Fibroblast of upper back skin (primary cell): ENCODE measurements at regions not wholly inside any gene's neighbourhood (a gene's known extent, or its start where the extent isn't known, plus 50 kb on each side); places are given as distances from the start of the nearest gene placed in this dataset.
A peak's percentile ranks its signal among the peaks of the same experiment; 100 is the strongest.
"Not testable (repeated sequence)": the region's sequence is repeated elsewhere in the genome, so short reads cannot be mapped to it uniquely, and the experiment has no call there.

Source experiments
- DNase-seq: peaks from one replicate; pipeline ENCODE4 v3.0.0-alpha.2; 2013

DNA sequence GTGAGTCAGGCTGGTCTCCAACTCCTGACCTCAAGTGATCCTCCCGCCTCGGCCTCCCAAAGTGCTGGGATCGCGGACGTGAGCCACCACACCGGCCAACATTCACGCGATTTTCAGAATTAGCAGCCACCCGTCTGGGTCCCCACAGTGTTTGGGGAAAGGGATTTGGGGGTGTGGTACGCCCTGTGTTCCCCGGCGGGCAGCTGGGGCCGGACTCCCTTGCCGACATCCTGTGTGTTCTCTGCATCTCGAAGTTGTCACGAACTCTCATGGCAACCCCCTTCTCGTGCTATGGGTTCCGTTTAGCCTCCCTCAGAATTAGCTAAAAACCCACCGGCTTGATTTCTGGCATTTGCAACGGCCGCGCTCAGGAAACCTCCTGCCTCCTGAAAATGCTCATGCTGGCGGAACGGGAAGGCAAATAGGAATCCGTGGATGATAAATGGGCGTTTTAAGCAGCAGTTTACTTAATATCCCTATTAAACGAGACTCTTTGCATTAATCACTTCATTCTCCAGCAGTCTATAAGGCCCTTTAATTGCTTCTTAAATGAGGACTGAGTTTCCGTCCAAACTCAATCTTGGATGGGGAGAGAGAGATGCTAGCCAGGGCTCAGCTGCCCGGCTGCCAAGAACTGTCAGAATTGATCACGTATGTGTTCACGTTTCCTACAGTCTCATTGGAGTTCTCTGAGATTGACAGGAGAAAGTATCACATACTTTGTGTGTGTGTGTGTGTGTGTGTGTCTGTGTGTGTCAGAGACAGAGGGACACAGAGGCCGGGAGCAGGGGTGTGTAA, 78.9 kb upstream of the PPP2R3B start:
- no peak for DNase-seq

- not testable (repeated sequence) for DNase-seq
These were observed 80.1 kb upstream of the PPP2R3B start for GRCh38 chrX:466836-467235.

- not testable (repeated sequence) for DNase-seq
These were observed 81.0 kb upstream of the PPP2R3B start for GRCh38 chrX:467686-468085.

DNA sequence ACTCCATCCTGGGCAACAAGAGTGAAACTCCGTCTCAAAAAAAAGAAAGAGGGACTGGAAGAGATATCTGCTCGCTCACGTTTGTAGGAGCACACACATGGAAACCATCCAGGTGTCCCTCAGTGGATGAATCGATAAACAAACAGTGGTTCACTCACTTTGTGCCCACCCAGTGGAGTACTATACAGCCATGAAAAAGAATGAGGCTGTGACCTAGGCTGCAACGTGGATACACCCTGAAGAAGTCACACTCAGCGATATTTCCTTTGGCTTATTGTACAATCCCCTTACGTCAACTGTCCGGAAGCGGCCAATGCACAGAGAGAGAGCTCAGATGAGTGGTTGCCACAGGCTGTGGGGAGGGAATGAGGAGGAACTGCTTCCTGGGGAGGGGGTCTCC, 82.3 kb upstream of the PPP2R3B start:
- DNase-seq = no peak

DNA sequence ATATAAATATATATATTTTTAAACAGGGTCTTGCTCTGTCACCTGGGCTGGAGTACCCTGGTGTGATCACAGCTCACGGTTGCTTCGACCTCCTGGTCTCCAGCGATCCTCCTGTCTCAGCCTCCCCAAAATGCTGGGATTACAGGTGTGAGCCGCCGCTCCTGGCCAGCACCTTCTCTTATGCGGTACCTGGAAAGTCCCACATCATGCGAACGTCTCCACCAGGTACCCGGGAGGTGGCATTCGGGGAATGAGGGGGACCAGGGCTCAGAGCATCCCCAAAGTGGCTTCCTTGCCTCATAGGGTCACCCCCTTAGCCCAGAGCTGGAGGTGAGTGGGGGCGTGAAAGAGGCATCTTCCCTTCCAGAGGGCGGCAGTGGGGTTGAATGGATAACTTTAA, 84.0 kb upstream of the PPP2R3B start:
- no peak for DNase-seq

- DNase-seq = peak; percentile 17
These were observed 84.6 kb upstream of the PPP2R3B start for GRCh38 chrX:471281-471680.

DNA sequence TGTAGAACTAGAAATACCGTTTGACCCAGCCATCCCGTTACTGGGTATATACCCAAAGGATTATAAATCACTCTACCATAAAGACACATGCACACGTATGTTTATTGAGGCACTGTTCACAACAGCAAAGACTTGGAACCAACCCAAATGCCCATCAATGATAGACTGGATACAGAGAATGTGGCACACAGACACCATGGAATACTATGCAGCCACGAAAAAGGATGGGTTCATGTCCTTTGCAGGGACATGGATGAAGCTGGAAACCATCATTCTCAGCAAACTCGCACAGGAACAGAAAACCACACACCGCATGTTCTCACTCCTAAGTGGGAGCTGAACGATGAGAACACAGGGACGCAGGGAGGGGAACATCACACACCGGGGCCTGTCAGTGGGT, 85.6 kb upstream of the PPP2R3B start:
- not testable (repeated sequence) for DNase-seq

DNA sequence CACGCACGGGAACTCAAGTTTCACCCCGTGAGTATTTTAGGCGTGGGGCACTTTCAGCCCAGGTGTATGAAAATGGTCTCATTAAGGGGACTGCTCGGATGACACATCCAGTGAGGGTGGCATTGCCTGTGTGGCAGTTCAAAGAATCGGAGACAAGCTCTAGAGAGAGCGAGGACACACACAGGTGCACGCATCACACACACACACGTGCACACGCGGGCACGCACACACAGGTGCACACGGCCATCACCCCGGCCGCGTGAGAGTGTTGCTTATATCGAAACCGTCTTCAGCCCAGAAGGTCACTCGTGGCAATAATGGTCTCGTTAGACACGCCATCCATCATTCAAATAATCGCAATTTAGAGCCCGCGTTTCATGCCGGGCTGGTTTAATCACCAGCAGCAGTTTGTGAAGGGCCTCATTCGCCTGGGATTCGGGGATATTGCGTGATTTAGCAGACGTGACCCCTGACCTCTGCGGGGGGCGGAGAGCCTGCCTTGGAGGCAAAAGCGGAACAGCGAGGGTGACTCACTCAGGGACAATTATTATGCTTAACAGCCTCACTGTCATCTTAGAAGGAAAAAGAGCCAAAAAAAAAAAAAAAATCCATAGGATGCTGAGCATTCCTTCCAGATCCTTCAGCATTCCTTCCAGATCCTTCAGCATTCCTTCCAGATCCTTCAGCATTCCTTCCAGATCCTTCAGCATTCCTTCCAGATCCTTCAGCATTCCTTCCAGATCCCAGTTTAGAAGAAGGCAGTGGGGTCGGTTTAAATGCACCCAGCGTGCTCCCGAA, 89.4 kb upstream of the PPP2R3B start:
- DNase-seq = peak; percentile 70

GRCh38 chrX:476724-477075, 90.0 kb upstream of the PPP2R3B start:
- DNase-seq = no peak

DNA sequence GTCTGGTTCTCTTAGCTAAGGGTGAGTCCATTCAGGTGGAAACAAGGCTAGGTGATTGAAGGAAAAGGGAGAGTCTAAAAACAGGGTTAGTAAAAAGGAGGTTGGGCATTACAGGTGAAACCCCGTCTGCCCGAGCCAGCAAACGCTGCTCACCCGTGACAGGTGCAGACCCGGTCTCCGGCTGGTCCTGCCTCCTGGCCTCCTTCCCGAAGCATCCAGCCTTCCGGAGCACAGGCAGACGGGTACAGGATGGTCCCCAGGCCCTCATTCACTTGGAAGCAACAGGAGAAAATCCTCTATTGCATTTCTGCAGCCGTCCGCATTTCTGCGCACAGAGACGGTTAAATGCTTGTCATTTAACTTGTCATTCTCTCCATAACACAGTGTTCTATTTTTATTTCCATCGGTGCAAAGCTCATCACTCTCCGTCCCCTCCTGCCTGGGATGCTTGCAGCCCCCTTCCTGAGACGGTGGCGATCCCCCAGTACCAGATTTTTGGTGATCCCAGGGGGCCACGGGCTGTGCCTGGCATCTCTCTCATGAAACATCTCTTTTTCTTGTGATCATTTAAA, 90.8 kb upstream of the PPP2R3B start:
- DNase-seq = no peak

- DNase-seq = no peak
These were observed 92.7 kb upstream of the PPP2R3B start for GRCh38 chrX:479273-479981.

- DNase-seq = no peak
These were observed 94.2 kb upstream of the PPP2R3B start for GRCh38 chrX:480861-481417.

DNA sequence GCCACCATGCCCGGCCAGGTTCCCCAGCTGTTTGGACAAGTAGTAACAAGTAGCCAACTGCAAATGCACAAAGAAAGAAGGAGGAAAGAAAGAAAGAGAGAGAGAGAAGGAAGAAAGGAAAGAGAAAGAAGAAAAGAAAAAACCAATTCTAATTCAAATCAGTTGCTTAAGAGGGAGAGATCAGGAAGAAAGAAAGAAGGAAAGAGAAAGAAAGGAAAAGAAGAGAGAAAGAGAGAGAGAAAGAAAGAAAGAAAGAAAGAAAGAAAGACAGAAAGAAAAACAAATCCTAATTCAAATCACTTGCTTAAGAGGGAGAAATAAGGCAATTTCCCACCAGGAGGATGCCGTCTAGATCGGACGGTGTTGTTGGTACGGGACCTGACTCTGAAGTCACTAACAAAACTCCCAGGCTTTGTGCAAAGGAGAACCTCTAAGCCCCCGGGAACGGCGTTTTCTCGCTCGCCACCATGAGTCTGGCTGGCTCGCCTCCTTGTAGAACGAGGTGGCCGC, 95.5 kb upstream of the PPP2R3B start:
- no peak for DNase-seq

DNA sequence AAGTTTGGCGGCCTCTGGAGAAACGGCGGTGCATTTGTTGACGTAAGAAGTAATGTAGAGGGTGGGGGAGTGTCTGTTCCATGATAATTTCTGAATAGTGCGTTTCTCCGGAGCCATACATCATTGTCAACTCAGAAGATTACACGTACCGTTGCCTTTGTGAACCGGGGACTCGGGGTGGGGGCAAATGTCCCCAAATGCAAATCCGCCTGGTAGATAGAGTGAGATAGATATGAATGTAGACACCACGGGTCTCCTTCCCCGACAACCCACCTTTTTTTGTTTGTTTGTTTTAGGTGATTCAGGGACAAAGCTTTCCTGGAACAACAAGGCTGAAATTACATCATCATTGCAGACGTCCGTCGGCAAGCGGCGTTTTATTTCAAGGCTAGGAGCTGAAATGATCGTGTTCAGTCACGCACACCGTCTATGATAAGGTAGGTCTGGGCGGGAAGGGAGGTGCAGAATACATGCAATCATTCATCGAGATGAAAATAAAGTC, 96.0 kb upstream of the PPP2R3B start:
- no peak for DNase-seq

DNA sequence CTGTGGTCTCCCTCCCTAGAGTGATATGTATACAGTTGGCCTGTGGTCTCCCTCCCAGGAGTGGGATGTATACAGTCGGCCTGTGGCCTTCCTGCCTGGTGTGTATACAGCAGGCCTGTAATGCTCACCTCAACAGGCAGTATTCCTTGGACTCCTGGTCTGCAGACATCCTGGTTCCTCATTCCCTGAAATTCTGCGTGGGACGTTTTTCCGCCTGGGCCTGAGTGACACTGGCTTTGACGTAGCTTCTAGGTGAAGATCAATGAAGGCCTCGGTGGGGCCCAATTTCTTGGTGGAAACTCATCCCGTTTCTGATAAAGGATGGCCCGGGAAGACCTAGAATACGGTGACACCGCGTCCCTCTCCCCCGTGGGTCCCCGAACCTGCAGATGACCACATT, 98.7 kb upstream of the PPP2R3B start:
- DNase-seq = no peak

- DNase-seq = no peak
These were observed 99.6 kb upstream of the PPP2R3B start for GRCh38 chrX:486325-486724.

GRCh38 chrX:487836-488235, 101.1 kb upstream of the PPP2R3B start:
- DNase-seq = no peak

DNA sequence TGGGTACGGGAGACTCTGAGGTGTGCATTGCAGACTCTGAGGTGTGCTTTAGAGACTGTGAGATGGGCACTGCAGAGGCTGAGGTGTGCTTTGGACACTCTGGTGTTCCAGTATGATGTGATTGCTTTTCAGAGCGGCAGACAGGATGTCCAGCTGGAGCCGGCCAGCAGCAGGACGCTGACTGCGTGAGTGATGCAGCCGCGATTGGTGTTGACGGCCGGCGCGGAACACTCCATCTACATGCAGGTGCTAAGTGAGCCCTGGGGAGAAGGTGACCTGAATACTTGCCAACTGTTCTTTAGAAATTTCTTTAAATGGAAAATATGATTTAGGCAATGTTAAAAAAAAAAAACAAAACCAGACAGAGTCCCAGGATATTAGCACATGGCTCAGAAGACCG, 103.1 kb upstream of the PPP2R3B start:
- DNase-seq = no peak

- no peak for DNase-seq
These were observed 110.7 kb upstream of the PPP2R3B start for GRCh38 chrX:497186-498014.

GRCh38 chrX:498901-499300, 112.2 kb upstream of the PPP2R3B start:
- DNase-seq = not testable (repeated sequence)

DNA sequence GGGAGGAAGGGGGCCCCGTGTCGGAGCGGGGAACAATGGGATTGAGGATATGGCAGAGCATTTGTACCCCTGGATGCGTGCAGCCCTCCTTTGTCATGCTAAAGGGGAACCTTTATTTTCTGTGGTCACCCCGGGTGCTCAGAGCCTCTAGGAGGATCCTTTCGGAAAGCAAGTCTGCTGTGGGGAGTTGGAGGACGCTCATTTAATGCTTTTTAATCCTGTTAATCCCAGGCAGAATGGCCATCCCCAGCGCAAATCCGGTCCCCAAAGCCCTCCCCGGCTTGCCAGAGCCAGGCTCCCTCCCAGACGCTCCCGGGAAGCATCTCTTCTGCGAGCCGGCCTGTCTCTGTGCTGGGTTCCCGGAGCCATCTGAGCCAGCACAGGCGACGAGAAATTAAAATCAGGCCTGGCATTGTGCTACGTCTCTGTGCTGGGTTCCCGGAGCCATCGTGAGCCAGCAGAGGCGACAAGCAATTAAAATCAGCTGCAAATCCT, 113.2 kb upstream of the PPP2R3B start:
- DNase-seq = no peak
